CD14-positive monocyte (primary cell): ENCODE measurements at regions not wholly inside any gene's neighbourhood (a gene's known extent, or its start where the extent isn't known, plus 50 kb on each side); places are given as distances from the start of the nearest gene placed in this dataset.

Experiments
- DNase-seq, 3 donors: peaks; one replicate each; pipeline ENCODE4 v3.0.0-alpha.2; 2011 to 2022
- H2AFZ ChIP-seq: 2 replicates; pipeline ENCODE4 v1.6.0; 2012; ENCODE audit warnings: mild to moderate bottlenecking, low read depth, low read length, inconsistent platforms; ENCODE audit not compliant: insufficient read depth, poor library complexity, severe bottlenecking
- H3K27ac ChIP-seq, 2 donors: 1 replicate in 1 of 2; 2 replicates in 1 of 2; pipeline ENCODE4 v1.5.1; 2012 to 2013; ENCODE audit warnings: low read length in 2 of 2, control low read depth in 1 of 2, inconsistent platforms in 1 of 2, low read depth in 1 of 2, mild to moderate bottlenecking in 1 of 2
- H3K27me3 ChIP-seq, 2 donors: one replicate each; pipeline versions ENCODE4 v1.6.0 to v1.6.1; 2011 to 2013; ENCODE audit warnings: low read length in 2 of 2; ENCODE audit not compliant: control insufficient read depth in 2 of 2, insufficient read depth in 2 of 2
- H3K36me3 ChIP-seq, 2 donors: replicated peaks in 1 of 2; 1 replicate in 1 of 2; 2 replicates in 1 of 2; pipeline versions ENCODE4 v1.5.1 to v1.6.1; 2012 to 2013; ENCODE audit warnings: low read length in 2 of 2, control low read depth in 1 of 2, inconsistent platforms in 1 of 2, mild to moderate bottlenecking in 1 of 2; ENCODE audit not compliant: insufficient read depth in 2 of 2, control insufficient read depth in 1 of 2
- H3K4me1 ChIP-seq, 2 donors: 1 replicate in 1 of 2; 2 replicates in 1 of 2; pipeline versions ENCODE4 v1.5.1 to v1.6.1; 2012 to 2013; ENCODE audit warnings: low read length in 2 of 2, control low read depth in 1 of 2, inconsistent platforms in 1 of 2, mild to moderate bottlenecking in 1 of 2, moderate library complexity in 1 of 2; ENCODE audit not compliant: insufficient read depth in 2 of 2, control insufficient read depth in 1 of 2
- H3K4me2 ChIP-seq: replicated peaks from 2 replicates; pipeline ENCODE3; 2012; ENCODE audit warnings: low read length, moderate library complexity, mild to moderate bottlenecking; ENCODE audit not compliant: poor library complexity, severe bottlenecking; ENCODE audit errors: extremely low read depth
- H3K4me3 ChIP-seq, 3 experiments: fragments of 200-600 bp in 1 of 3; sonication (generic) in 1 of 3; replicated peaks in 1 of 3; 1 replicate in 2 of 3; 2 replicates in 1 of 3; pipeline ENCODE4 v1.5.1; 2011 to 2013; ENCODE audit warnings: low read length in 3 of 3, mild to moderate bottlenecking in 3 of 3, control low read depth in 2 of 3, low read depth in 2 of 3, inconsistent platforms in 1 of 3, moderate library complexity in 1 of 3
- H3K79me2 ChIP-seq: 2 replicates; pipeline ENCODE4 v1.6.0; 2012; ENCODE audit warnings: mild to moderate bottlenecking, control low read depth, inconsistent platforms, low read length, moderate library complexity; ENCODE audit not compliant: insufficient read depth
- H3K9ac ChIP-seq: 2 replicates; pipeline ENCODE4 v1.6.0; 2017; ENCODE audit warnings: low read length, mild to moderate bottlenecking; ENCODE audit not compliant: insufficient read depth, poor library complexity, severe bottlenecking
- H3K9me3 ChIP-seq, 2 donors: replicated peaks in 1 of 2; 1 replicate in 1 of 2; 2 replicates in 1 of 2; pipeline versions ENCODE4 v1.5.1 to v1.6.1; 2012 to 2013; ENCODE audit warnings: low read length in 2 of 2, control low read depth in 1 of 2; ENCODE audit not compliant: control insufficient read depth in 1 of 2, insufficient read depth in 1 of 2
- H4K20me1 ChIP-seq: 2 replicates; pipeline ENCODE4 v1.6.0; 2012; ENCODE audit warnings: mild to moderate bottlenecking, low read length, control low read depth, moderate library complexity; ENCODE audit not compliant: insufficient read depth
- H3K27ac Mint-ChIP-seq, 7 donors: one replicate each; pipeline ENCODE4 v1.8.0; 2020; ENCODE audit warnings: mild to moderate bottlenecking in 7 of 7, mixed read lengths in 7 of 7, moderate library complexity in 6 of 7, inconsistent platforms in 2 of 7
- H3K27me3 Mint-ChIP-seq, 3 donors: one replicate each; pipeline ENCODE4 v1.8.0; 2021 to 2022; ENCODE audit warnings: low read depth in 3 of 3, mild to moderate bottlenecking in 3 of 3, mixed read lengths in 3 of 3, moderate library complexity in 3 of 3, inconsistent platforms in 1 of 3
- H3K36me3 Mint-ChIP-seq, 2 donors: one replicate each; pipeline ENCODE4 v1.8.0; 2020; ENCODE audit warnings: mixed read lengths in 2 of 2, inconsistent platforms in 1 of 2, mild to moderate bottlenecking in 1 of 2
- H3K4me1 Mint-ChIP-seq: one replicate; pipeline ENCODE4 v1.8.0; 2020; ENCODE audit warnings: mild to moderate bottlenecking, mixed read lengths
- H3K4me3 Mint-ChIP-seq, 2 donors: one replicate each; pipeline ENCODE4 v1.8.0; 2020; ENCODE audit warnings: mild to moderate bottlenecking in 2 of 2, mixed read lengths in 2 of 2, moderate library complexity in 1 of 2
- H3K9me3 Mint-ChIP-seq, 7 donors: one replicate each; pipeline ENCODE4 v1.8.0; 2020 to 2022; ENCODE audit warnings: mixed read lengths in 7 of 7, mild to moderate bottlenecking in 6 of 7, moderate library complexity in 6 of 7, inconsistent platforms in 2 of 7
- CTCF ChIP-seq: fragments of 200-600 bp; IDR thresholded peaks from one replicate; pipeline ENCODE4 v1.8.0; 2022; ENCODE audit warnings: antibody characterized with exemption, mild to moderate bottlenecking
- WGBS: methylation state at CpG from one replicate; pipeline ENCODE4 v1.1.5; 2013; ENCODE audit warnings: missing lambda C conversion rate; ENCODE audit not compliant: insufficient coverage; 5-methylcytosine and 5-hydroxymethylcytosine counted together
- intact Hi-C, 2 donors: fragments of 100-400 bp; cut with micrococcal nuclease; formaldehyde crosslinking; loops; one replicate each; pipeline versions ENCODE4 v1.15.0 to v1.15.1; 2023

- H3K4me2 ChIP-seq = no peak overlapping the region
Observed at GRCh38 chr3:81164806-81165205, 596.6 kb downstream of the GBE1 start.

GRCh38 chr3:81161851-81162250 is 599.6 kb downstream of the GBE1 start:
- Mint-ChIP-seq H3K9me3 (peaks cover 0 to 6% (median 3%) of the 10 kb centered on the region in 7 donors), H3K4me3 (no peak overlapping the region), H3K27ac (no peak overlapping the region), H3K4me1 (no peaks in the 10 kb centered on the region), H3K27me3 (no peaks in the 10 kb centered on the region), H3K36me3 (no peaks in the 10 kb centered on the region)
- Histone ChIP-seq H3K79me2 (no peaks in the 10 kb centered on the region), H3K9ac (no peak overlapping the region), H3K4me3 (no peak overlapping the region), H3K4me1 (no peaks in the 10 kb centered on the region), H4K20me1 (no peaks in the 10 kb centered on the region), H2AFZ (no peak overlapping the region), H3K27ac (no peak overlapping the region), H3K9me3 (peaks cover 0 to 2% of the 10 kb centered on the region in 2 donors), H3K36me3 (no peaks in the 10 kb centered on the region), H3K4me2 (no peak overlapping the region), H3K27me3 (no peaks in the 10 kb centered on the region)
- intact Hi-C loops = no loop called here
- no peak for DNase-seq
- no CpG with 5 or more reads among the region's 1 CpG for WGBS
- no peak for TF ChIP-seq CTCF

More at GRCh38 chr3:81164806-81165205, 596.6 kb downstream of the GBE1 start:
- Histone ChIP-seq H3K9me3 (no peaks in the 10 kb centered on the region), H3K9ac (no peak overlapping the region), H2AFZ (no peak overlapping the region), H3K27ac (no peak overlapping the region), H4K20me1 (no peaks in the 10 kb centered on the region), H3K27me3 (no peaks in the 10 kb centered on the region), H3K79me2 (no peaks in the 10 kb centered on the region), H3K4me1 (no peaks in the 10 kb centered on the region), H3K4me3 (no peak overlapping the region), H3K36me3 (no peaks in the 10 kb centered on the region)
- no peaks in the 10 kb centered on the region for H3K27me3 Mint-ChIP-seq
- TF ChIP-seq CTCF = no peak
- no peak overlapping the region for H3K4me3 Mint-ChIP-seq
- H3K4me1 Mint-ChIP-seq = no peaks in the 10 kb centered on the region
- 90% methylated on average over 2 of the region's 3 CpGs for WGBS
- H3K9me3 Mint-ChIP-seq = peaks cover 0 to 13% (median 7%) of the 10 kb centered on the region in 7 donors
- no peak for DNase-seq
- intact Hi-C loops = no loop called here
- H3K27ac Mint-ChIP-seq = no peak overlapping the region
- no peaks in the 10 kb centered on the region for H3K36me3 Mint-ChIP-seq
